Type B pancreatic cell (in vitro differentiated cells): ENCODE measurements at regions not wholly inside any gene's neighbourhood (a gene's known extent, or its start where the extent isn't known, plus 50 kb on each side); places are given as distances from the start of the nearest gene placed in this dataset.
A peak's percentile ranks its signal among the peaks of the same experiment; 100 is the strongest.

Experiments
- DNase-seq: peaks from one replicate; pipeline ENCODE4 v3.0.0; 2021; ENCODE audit warnings: mixed read lengths; ENCODE audit not compliant: unreplicated experiment; ENCODE audit errors: extremely low spot score
- H3K27ac Mint-ChIP-seq: 2 replicates; pipeline ENCODE4 v1.8.0; 2021; ENCODE audit warnings: mild to moderate bottlenecking, mixed read lengths
- H3K27me3 Mint-ChIP-seq: 2 replicates; pipeline ENCODE4 v1.8.0; 2021; ENCODE audit warnings: mixed read lengths
- H3K36me3 Mint-ChIP-seq: 2 replicates; pipeline ENCODE4 v1.8.0; 2021; ENCODE audit warnings: mixed read lengths
- H3K4me1 Mint-ChIP-seq: one replicate; pipeline ENCODE4 v1.8.0; 2021; ENCODE audit warnings: mixed read lengths; ENCODE audit not compliant: unreplicated experiment
- H3K4me3 Mint-ChIP-seq: 2 replicates; pipeline ENCODE4 v1.8.0; 2021; ENCODE audit warnings: mild to moderate bottlenecking, mixed read lengths
- H3K9me3 Mint-ChIP-seq: 2 replicates; pipeline ENCODE4 v1.8.0; 2021; ENCODE audit warnings: mixed read lengths
- TF ChIP-seq, protein P1 (sequence below): fragments of 200-600 bp; sonication (generic); conservative IDR thresholded peaks from 2 replicates; pipeline ENCODE4 v1.5.0; 2021; ENCODE audit warnings: antibody characterized with exemption, mild to moderate bottlenecking

DNA sequence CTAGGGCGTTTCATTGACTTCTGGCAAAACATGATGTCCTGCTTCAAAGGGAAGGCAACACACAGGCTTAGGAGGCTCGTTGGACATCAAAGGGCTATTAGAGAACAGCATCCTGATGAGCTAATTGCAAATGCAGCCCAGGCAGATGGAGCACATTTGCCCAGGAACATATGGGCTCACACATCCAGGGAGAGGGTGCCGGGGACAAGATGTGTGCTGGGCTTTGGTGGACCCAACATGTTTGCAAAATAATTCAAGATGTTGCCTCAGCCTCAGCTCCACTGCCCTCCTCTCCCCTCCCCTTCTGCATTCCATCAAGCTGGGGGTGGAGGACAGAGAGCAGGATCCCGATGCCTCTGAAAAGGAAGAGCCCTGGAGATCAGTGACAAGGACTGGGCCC lies 217.1 kb upstream of the ZMIZ1 start:
- Mint-ChIP-seq H3K9me3 (no peaks in the 10 kb centered on the region), H3K27ac (no peak overlapping the region), H3K4me1 (peaks cover 17% of the 10 kb centered on the region), H3K4me3 (no peak overlapping the region), H3K36me3 (no peaks in the 10 kb centered on the region), H3K27me3 (no peaks in the 10 kb centered on the region)
- TF ChIP-seq, protein P1, sequence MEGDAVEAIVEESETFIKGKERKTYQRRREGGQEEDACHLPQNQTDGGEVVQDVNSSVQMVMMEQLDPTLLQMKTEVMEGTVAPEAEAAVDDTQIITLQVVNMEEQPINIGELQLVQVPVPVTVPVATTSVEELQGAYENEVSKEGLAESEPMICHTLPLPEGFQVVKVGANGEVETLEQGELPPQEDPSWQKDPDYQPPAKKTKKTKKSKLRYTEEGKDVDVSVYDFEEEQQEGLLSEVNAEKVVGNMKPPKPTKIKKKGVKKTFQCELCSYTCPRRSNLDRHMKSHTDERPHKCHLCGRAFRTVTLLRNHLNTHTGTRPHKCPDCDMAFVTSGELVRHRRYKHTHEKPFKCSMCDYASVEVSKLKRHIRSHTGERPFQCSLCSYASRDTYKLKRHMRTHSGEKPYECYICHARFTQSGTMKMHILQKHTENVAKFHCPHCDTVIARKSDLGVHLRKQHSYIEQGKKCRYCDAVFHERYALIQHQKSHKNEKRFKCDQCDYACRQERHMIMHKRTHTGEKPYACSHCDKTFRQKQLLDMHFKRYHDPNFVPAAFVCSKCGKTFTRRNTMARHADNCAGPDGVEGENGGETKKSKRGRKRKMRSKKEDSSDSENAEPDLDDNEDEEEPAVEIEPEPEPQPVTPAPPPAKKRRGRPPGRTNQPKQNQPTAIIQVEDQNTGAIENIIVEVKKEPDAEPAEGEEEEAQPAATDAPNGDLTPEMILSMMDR, result no peak
- DNase-seq, result no peak

DNA sequence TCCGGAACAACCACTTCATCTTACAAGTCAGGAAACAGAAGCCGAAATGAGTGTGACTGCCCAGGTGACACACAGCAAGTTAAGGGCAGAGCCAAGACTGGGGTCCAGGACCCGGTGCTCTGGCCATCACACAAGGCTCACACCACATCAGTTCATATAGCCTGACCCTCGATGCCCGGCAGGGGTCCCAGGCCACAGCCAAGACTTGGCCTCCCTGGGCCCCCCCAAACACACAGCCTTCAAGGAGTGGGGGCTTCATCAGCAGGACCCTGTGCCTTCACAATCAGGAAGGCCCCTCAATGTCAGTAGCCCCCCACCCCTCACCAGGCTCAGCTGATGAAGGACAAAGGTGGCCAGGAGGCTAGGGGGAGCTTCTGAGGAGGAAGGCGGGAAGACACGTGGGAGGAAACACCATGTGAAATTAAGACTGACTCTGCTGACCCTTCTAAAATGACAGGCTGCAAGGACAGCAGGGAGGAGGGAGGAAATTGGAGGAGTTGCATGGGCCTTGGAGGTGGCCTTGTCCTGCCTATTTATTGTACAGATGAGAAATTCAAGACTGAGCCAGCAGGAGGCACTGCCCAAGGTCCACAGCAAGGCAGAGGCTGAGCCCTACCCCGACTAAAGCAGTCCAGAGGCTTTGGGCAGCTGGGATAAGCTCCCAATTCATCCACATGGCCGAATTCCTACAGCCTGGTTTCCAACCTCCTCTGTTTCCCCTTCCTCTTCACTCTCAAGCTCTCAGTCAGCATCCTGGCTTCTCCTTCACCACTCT lies 216.1 kb upstream of the ZMIZ1 start:
- Mint-ChIP-seq H3K36me3 (no peaks in the 10 kb centered on the region), H3K27me3 (peaks cover 5% of the 10 kb centered on the region)

DNA sequence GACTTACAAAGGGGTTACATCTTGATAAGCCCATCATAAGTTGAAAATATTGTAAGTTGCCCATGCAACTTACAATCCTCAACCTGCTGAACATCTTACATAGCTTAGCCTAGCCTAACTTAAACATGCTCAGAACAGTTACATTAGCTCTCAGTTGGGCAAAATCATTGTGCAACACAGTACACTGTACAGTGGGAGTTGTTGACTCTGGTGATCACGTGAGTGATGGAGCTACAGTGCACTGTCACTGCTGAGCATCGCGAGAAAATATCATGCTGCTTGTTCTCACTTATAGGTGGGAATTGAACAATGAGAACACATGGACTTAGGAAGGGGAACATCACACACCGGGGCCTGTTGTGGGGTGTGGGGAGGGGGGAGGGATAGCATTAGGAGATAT lies 214.9 kb upstream of the ZMIZ1 start:
- Mint-ChIP-seq H3K9me3 (no peaks in the 10 kb centered on the region), H3K36me3 (no peaks in the 10 kb centered on the region), H3K4me1 (peaks cover 13% of the 10 kb centered on the region), H3K4me3 (no peak overlapping the region), H3K27ac (no peak overlapping the region), H3K27me3 (peaks cover 5% of the 10 kb centered on the region)
- TF ChIP-seq, protein P1, result no peak
- no peak for DNase-seq

More for the DNA sequence above, 216.1 kb upstream of the ZMIZ1 start:
- Mint-ChIP-seq H3K27ac (no peak overlapping the region), H3K9me3 (no peaks in the 10 kb centered on the region), H3K4me1 (peaks cover 12% of the 10 kb centered on the region), H3K4me3 (no peak overlapping the region)
- no peak for DNase-seq
- TF ChIP-seq, protein P1, result peak; percentile 57

DNA sequence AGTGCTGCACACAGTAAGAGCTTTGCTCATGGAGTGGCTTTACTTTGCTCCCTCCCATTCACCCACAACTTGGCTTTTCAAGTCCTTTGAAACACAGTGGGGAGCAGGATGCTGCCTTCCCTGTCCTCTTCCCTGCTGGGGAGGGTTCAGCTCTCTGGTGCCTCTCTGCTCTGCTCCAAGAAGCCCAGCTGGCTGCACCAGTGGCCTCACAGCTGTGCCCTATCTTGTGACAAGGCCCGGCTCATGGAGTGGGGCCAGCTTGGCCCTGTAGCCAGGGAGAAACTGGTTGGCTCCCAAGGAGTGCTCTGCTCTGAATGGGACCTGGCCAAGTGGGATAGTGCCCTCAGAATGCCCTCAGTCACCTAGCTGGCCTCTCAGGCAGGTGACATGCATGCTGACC lies 212.3 kb upstream of the ZMIZ1 start:
- H3K4me1 Mint-ChIP-seq, result peaks cover 21% of the 10 kb centered on the region
- H3K9me3 Mint-ChIP-seq, result no peaks in the 10 kb centered on the region
- no peak overlapping the region for H3K27ac Mint-ChIP-seq
- peak; percentile 64 for DNase-seq
- no peak overlapping the region for H3K4me3 Mint-ChIP-seq
- H3K27me3 Mint-ChIP-seq, result peaks cover 10% of the 10 kb centered on the region
- no peaks in the 10 kb centered on the region for H3K36me3 Mint-ChIP-seq
- TF ChIP-seq, protein P1, result no peak

DNA sequence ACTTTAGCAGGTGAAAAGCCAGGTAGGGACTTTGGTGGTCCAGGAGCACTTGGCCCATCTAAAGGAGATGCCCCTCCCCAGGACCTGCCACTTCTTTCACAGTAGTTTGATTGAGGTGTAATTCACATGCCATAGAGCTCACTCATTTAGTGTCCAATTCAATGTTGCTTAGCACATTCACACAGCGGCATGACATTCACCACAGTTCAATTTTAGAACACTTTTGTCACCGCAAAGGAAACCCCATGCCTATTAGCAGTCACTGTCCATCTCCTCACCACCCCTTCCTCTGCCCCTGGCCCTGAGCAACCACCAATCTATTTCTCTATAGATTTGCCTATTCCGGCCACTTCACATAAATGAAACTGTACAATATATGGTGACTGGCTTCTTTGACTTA lies 211.6 kb upstream of the ZMIZ1 start:
- Mint-ChIP-seq H3K27ac (no peak overlapping the region), H3K36me3 (no peaks in the 10 kb centered on the region), H3K27me3 (peaks cover 10% of the 10 kb centered on the region), H3K9me3 (no peaks in the 10 kb centered on the region), H3K4me1 (peaks cover 18% of the 10 kb centered on the region), H3K4me3 (no peak overlapping the region)
- no peak for DNase-seq
- TF ChIP-seq, protein P1, result no peak
